Esophagus squamous epithelium (tissue), 4 donors: ENCODE measurements at regions not wholly inside any gene's neighbourhood (a gene's known extent, or its start where the extent isn't known, plus 50 kb on each side); places are given as distances from the start of the nearest gene placed in this dataset.

ENCODE experiments used
- POLR2A ChIP-seq, 4 donors: fragments of 450-650 bp; IDR thresholded peaks; one replicate each; pipeline ENCODE4 v1.6.1; 2017; ENCODE audit warnings: antibody characterized with exemption in 4 of 4, mild to moderate bottlenecking in 4 of 4, moderate library complexity in 3 of 4
- TF ChIP-seq, protein P1 (sequence below), 6 experiments: fragments of 450-650 bp in 4 of 6; fragments of 200-600 bp in 2 of 6; sonication (generic) in 2 of 6; IDR thresholded peaks; one replicate each; pipeline ENCODE4 v1.5.1; 2016 to 2019; ENCODE audit warnings: antibody characterized with exemption in 6 of 6, mild to moderate bottlenecking in 4 of 6, moderate library complexity in 4 of 6

DNA sequence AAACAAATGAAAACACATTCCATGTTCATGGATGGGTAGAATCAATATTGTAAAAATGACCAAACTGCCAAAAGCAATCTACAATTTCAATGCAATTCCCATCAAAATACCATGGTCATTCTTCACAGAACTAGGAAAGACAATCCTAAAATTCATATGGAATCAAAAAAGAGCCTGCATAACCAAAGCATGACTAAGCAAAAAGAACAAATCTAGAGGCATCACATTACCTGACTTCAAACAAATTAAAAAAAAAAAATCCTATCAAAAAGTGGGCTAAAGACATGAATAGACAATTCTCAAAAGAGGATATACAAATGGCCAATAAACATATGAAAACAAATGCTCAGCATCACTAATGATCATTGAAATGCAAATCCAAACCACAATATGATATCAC lies 297.5 kb downstream of the NAF1 start:
- TF ChIP-seq, protein P1, sequence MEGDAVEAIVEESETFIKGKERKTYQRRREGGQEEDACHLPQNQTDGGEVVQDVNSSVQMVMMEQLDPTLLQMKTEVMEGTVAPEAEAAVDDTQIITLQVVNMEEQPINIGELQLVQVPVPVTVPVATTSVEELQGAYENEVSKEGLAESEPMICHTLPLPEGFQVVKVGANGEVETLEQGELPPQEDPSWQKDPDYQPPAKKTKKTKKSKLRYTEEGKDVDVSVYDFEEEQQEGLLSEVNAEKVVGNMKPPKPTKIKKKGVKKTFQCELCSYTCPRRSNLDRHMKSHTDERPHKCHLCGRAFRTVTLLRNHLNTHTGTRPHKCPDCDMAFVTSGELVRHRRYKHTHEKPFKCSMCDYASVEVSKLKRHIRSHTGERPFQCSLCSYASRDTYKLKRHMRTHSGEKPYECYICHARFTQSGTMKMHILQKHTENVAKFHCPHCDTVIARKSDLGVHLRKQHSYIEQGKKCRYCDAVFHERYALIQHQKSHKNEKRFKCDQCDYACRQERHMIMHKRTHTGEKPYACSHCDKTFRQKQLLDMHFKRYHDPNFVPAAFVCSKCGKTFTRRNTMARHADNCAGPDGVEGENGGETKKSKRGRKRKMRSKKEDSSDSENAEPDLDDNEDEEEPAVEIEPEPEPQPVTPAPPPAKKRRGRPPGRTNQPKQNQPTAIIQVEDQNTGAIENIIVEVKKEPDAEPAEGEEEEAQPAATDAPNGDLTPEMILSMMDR (IDR thresholded peaks at IDR 0.05): no peak
- TF ChIP-seq POLR2A (IDR thresholded peaks at IDR 0.05): no peak
